Upper lobe of right lung (tissue), 1 donor: ENCODE measurements at regions not wholly inside any gene's neighbourhood (a gene's known extent, or its start where the extent isn't known, plus 50 kb on each side); places are given as distances from the start of the nearest gene placed in this dataset.

Experiments used
- ATAC-seq: fragments of 200-7000 bp; cut with Tn5 transposase; one replicate; pipeline ENCODE4 v1.9.1; 2020; ENCODE audit warnings: mild to moderate bottlenecking, moderate library complexity
- DNase-seq: peaks from one replicate; pipeline ENCODE4 v3.0.0-alpha.2; 2020
- H3K27ac ChIP-seq: fragments of 200-600 bp; one replicate; pipeline ENCODE4 v1.8.0; 2022
- H3K27me3 ChIP-seq: fragments of 200-600 bp; one replicate; pipeline ENCODE4 v1.8.0; 2022; ENCODE audit warnings: mild to moderate bottlenecking
- H3K36me3 ChIP-seq: fragments of 200-600 bp; one replicate; pipeline ENCODE4 v1.8.0; 2022
- H3K4me1 ChIP-seq: fragments of 200-600 bp; one replicate; pipeline ENCODE4 v1.8.0; 2022
- H3K4me3 ChIP-seq: fragments of 200-600 bp; one replicate; pipeline ENCODE4 v1.8.0; 2022; ENCODE audit warnings: mild to moderate bottlenecking
- H3K9me3 ChIP-seq: fragments of 200-600 bp; one replicate; pipeline ENCODE4 v1.8.0; 2022
- intact Hi-C: fragments of 100-400 bp; cut with DNase I; formaldehyde crosslinking; loops from one replicate; pipeline ENCODE4 v1.11.0; 2022
- TF ChIP-seq, protein P1 (sequence below): fragments of 200-600 bp; IDR thresholded peaks from one replicate; pipeline ENCODE4 v1.8.0; 2022; ENCODE audit warnings: antibody characterized with exemption
- donor health status: DM: no; HTN: yes; CAD: no; lungs with severe emphysema.

DNA sequence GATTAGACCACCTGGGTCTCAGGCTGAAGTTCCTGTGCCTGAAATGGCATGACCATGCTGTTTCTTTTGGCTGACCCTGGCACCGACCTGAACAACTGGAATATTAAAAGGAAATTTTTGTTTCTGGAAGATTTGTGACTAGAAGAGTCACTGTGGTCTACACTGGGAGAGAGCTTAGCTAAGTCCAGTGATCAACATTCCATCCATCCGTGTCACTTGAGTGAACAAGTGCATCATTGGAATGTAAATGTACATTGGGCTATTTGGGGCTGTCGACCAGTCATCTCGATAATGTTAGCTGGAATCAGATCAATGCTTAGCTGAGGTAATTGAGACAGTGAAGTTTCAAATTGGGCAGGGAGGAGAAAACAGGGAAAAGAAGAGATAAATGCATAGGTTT is 95.4 kb upstream of the CCDC85A start:
- Histone ChIP-seq H3K4me1 (no peaks in the 10 kb centered on the region), H3K36me3 (no peaks in the 10 kb centered on the region), H3K4me3 (no peak overlapping the region), H3K27me3 (peaks cover 3% of the 10 kb centered on the region), H3K27ac (no peak overlapping the region), H3K9me3 (no peaks in the 10 kb centered on the region)
- DNase-seq (no peak), ATAC-seq (no peak)
- TF ChIP-seq, protein P1, sequence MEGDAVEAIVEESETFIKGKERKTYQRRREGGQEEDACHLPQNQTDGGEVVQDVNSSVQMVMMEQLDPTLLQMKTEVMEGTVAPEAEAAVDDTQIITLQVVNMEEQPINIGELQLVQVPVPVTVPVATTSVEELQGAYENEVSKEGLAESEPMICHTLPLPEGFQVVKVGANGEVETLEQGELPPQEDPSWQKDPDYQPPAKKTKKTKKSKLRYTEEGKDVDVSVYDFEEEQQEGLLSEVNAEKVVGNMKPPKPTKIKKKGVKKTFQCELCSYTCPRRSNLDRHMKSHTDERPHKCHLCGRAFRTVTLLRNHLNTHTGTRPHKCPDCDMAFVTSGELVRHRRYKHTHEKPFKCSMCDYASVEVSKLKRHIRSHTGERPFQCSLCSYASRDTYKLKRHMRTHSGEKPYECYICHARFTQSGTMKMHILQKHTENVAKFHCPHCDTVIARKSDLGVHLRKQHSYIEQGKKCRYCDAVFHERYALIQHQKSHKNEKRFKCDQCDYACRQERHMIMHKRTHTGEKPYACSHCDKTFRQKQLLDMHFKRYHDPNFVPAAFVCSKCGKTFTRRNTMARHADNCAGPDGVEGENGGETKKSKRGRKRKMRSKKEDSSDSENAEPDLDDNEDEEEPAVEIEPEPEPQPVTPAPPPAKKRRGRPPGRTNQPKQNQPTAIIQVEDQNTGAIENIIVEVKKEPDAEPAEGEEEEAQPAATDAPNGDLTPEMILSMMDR: no peak
- intact Hi-C loops: no loop called here

DNA sequence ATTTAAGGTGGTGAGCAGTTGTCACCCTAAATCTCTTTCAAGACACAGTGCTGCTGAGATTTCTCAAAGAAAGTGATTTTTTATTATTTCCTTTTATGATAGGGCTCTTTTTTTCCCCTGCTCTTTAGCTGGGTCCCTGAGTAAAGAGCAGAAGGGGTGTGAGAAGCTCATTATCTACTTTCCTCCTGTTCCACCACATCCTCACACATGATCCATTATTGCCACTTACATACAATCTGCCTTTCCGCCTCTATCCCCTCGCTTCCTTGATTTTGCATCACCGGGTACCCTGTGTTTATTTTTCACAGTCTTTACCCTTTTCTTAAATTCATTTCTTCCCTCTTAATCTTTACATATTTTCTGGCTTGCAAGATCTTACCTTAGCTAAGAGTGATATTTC is 93.9 kb upstream of the CCDC85A start:
- no peaks in the 10 kb centered on the region for H3K36me3 ChIP-seq
- H3K4me1 ChIP-seq: no peaks in the 10 kb centered on the region
- H3K9me3 ChIP-seq: no peaks in the 10 kb centered on the region
- peaks cover 3% of the 10 kb centered on the region for H3K27me3 ChIP-seq
- TF ChIP-seq, protein P1: no peak
- ATAC-seq (no peak), DNase-seq (no peak)
- intact Hi-C loops: no loop called here
- H3K4me3 ChIP-seq: no peak overlapping the region
- H3K27ac ChIP-seq: no peak overlapping the region

DNA sequence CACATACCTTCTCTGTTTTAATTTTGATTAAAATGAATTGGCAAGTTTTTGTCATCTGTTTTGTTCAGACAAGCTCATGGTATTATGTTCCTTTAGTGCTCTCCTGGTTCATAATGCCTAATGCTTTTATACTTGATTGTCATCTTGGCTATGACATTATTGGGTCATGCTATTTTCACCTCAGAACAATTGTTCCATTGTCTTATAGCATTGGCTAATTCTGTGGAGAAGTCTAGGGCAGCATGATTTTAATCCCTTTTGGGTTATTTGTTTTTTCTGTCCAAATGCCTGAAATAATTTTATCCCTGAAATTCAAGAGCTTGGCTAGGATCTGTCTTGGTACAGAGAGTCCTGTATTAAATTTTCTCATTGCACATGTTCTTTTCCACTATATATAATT is 83.8 kb upstream of the CCDC85A start:
- DNase-seq: no peak
- intact Hi-C loops: no loop called here

DNA sequence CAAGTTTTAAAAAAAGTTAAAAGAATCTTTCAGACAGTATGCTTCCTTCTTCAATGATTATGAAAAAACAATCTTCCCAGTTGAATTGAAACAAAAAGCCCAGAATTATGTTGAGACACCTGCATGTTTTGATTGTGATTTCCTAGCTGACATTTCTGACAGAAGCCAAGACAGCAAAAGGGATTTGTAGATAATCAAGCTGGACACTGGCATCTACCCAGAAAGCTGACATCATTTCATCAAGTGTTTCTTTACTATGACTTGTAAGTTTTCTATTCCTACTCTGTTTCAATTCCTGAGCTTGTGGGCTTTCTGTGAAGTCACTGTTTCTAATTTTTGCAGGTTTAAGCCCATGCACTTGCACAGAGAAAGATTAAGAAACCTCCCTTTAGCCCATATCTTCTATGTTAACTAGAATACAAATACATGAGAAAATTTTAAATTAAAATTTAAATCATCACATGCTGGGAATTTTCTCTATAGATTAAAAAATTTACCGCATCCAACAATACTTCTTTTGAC is 82.9 kb upstream of the CCDC85A start:
- no peaks in the 10 kb centered on the region for H3K36me3 ChIP-seq
- intact Hi-C loops: no loop called here
- no peak overlapping the region for H3K27ac ChIP-seq
- no peaks in the 10 kb centered on the region for H3K9me3 ChIP-seq
- no peak for ATAC-seq
- no peaks in the 10 kb centered on the region for H3K4me1 ChIP-seq
- H3K4me3 ChIP-seq: no peak overlapping the region
- H3K27me3 ChIP-seq: no peaks in the 10 kb centered on the region
- DNase-seq: no peak
- TF ChIP-seq, protein P1: no peak

More for the DNA sequence above, 83.8 kb upstream of the CCDC85A start:
- H3K27ac ChIP-seq: no peak overlapping the region
- ATAC-seq: no peak
- TF ChIP-seq, protein P1: no peak
- H3K9me3 ChIP-seq: no peaks in the 10 kb centered on the region
- no peak overlapping the region for H3K4me3 ChIP-seq
- no peaks in the 10 kb centered on the region for H3K27me3 ChIP-seq
- H3K4me1 ChIP-seq: no peaks in the 10 kb centered on the region
- no peaks in the 10 kb centered on the region for H3K36me3 ChIP-seq

DNA sequence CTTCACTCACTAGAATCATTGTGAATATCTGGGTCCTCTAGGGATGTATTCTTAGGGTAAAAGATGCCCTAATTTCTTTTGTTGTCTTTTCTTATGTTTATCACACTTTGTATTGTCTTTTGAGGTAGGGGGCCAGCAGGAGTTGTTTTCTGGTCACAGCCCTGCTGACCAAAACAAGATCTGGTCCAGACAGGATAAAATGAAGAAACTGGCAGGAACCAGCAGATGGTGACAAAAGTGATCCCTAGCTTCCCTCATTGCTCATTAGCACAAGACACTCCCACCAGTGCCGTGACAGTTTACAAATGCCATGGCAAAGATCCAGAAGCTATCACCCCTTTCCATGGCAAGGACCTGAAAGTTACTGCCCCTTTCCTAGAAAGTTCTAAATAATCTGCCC is 81.7 kb upstream of the CCDC85A start:
- DNase-seq (no peak), ATAC-seq (no peak)
- Histone ChIP-seq H3K36me3 (no peaks in the 10 kb centered on the region), H3K27me3 (no peaks in the 10 kb centered on the region), H3K9me3 (no peaks in the 10 kb centered on the region), H3K4me3 (no peak overlapping the region), H3K4me1 (no peaks in the 10 kb centered on the region), H3K27ac (no peak overlapping the region)
- intact Hi-C loops: no loop called here
- TF ChIP-seq, protein P1: no peak

DNA sequence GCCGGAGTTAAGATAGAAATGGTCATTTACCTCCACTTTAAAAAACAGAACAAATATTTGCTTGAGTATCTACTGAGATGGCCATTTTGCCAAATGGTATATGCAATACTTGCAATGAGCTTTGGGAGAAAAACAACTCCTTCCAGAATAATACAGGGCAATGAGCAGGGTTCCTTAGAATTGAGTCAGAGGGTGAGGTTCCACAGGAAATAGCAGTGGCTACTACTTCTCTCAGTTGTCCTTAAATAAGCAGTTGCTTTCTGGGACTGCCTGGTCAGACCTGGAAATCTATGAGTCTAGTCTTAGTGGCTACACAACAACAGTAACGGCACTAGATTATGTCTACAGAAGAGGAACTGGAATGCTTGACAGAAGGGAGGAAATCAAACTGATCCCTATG is 80.9 kb upstream of the CCDC85A start:
- H3K4me3 ChIP-seq: no peak overlapping the region
- H3K36me3 ChIP-seq: no peaks in the 10 kb centered on the region
- TF ChIP-seq, protein P1: no peak
- intact Hi-C loops: no loop called here
- DNase-seq (no peak), ATAC-seq (no peak)
- no peaks in the 10 kb centered on the region for H3K27me3 ChIP-seq
- no peaks in the 10 kb centered on the region for H3K9me3 ChIP-seq
- H3K27ac ChIP-seq: no peak overlapping the region
- H3K4me1 ChIP-seq: no peaks in the 10 kb centered on the region
